NCI-H69 (cell line): ENCODE measurements at regions not wholly inside any gene's neighbourhood (a gene's known extent, or its start where the extent isn't known, plus 50 kb on each side); places are given as distances from the start of the nearest gene placed in this dataset.

Experiments
- DNase-seq: peaks from one replicate; lab custom pipeline; 2025; lab: John Stamatoyannopoulos, UW

DNA sequence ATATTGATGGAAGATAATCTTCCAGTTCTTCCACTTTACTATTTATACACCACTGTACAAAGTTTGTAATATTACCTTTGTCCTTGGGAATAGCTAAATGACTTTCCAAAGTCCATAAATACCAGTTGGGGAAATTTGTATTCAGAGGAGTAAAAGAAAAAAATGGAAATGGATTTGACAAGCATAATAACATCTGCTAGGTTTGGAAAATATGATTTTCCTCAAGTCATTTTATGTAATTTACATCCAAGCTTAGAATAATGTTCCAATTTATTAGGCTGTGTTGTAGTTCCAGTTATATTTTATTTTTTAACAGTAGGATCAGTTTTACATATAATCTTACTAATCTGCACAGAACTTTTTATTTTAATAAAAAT is 563.0 kb upstream of the PKDCC start:
- no peak for DNase-seq

DNA sequence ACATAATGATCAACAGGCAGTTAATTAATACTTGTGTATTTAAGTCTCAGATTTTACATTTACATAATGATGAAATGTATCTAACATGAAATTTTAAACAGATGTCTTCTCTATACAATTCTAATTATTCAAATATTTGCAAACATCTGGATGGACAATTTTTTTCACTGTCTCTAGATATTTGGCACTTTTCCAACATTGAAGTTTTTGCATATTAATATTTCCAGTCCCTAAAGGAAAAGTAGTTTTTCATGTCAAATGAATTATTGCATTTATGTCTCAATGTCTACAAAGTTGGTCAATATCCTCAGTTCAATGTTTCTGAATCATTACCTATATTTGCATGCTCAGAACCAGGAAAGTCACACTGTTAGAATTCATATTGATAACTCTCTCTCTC is 560.9 kb upstream of the PKDCC start:
- DNase-seq: no peak

DNA sequence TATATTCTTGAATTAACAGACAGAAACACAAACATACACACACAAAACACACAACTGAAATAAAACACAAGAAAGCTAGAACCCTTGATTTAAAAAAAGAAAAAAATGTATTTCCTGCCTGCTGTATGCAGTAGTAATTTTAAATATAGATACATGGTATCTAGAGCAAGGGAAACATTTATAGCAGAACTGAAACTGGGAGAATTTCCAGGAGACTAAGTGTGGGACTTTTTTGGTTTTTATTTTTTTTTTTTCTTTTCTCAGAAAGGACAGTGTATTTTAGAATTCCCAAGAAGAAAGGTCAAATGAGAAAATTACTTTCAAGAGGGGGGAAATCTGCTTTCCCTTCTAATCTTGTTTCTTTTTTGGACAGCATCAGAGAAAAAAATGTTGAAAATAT is 558.9 kb upstream of the PKDCC start:
- DNase-seq: no peak

DNA sequence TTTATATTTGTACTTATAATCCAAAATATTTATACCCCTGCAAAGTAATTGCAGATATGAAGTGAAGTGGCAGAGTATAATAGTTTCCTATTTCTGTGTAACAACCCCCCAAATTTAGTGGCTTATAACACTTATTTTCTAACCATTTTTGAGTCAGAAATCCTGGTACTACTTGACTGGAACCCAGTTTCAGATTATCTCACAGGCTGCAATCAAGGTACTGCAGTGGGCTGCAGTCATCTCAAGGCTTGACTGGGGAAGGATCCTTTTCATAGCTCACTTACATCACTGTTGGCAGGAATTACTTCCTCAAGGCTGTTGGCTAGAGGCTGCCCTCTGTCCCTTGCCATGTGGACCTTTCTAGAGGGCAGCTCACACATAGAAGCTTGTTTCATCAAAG is 558.2 kb upstream of the PKDCC start:
- no peak for DNase-seq

DNA sequence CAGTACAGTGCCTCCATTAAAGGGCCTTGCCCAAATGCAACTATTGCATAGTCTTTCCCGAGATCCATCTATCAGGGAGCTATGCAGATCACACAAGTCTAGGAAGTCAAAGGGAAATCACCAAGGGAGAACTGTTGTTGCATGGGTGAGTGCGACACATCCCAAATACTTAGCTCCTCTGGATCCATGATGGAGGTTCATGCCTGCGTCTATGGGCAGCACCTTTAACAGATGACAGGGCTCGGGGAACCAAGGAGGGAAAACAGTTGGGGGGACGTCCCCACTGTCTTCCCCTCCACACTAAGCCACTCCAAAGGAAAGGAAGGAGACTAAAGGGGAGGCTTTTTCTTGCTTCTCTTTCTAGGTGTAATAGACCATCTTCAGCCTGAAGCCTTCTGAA is 552.8 kb upstream of the PKDCC start:
- DNase-seq: peak; percentile 22

DNA sequence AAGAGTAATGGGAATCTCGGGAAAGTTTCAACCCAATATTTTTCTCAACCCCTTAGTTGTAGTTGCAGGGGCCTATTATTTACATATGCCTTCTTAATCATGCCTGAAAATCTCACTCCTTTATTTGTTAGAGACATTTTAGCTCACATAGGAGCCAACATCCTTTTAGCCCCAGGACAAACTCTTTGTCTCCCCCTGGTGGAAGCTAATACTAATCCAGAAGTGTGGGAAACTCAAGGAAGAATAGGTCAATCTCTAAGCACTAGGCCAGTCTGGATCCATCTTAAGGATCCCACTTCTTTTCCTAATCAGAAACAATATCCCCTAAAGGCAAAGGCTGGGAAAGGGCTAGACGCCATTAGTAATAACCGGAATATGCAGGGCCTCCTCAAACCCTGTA is 550.9 kb upstream of the PKDCC start:
- DNase-seq: no peak

DNA sequence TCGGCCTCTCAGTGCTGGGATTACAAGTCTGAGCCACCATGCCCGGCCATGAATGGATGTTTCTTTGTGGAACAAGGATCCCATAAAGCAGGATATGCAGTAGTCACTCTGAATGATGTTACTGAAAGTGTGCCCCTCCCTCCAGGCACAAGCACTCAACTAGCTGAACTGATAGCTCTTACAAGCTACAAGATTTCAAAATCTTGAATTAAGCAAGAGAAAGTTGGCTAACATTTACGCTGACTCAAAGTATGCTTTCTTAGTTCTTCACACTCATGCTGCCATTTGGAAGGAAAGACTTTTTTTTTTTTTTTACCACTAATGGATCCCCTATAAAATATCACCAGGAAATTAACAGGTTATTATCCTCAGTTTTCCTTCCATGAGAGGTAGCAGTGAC is 549.0 kb upstream of the PKDCC start:
- DNase-seq: no peak

DNA sequence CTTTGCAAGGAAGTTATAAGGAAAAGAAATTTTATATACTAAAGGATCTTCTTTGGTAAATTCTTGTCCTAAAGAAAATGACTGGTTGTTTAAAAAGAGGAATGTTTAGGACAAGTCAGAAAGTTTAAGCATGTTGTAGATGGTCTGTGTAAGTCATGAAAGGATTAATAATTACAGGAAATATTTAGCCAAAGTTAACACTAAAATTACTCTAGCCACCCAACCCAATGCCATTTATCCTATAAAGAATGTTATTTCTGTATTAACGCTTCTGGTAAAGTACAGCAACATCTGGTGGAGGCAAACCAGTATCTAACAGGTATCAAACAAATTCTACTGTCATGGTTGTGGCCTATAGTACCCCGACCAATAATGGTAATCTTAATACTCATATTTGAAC is 546.9 kb upstream of the PKDCC start:
- no peak for DNase-seq

DNA sequence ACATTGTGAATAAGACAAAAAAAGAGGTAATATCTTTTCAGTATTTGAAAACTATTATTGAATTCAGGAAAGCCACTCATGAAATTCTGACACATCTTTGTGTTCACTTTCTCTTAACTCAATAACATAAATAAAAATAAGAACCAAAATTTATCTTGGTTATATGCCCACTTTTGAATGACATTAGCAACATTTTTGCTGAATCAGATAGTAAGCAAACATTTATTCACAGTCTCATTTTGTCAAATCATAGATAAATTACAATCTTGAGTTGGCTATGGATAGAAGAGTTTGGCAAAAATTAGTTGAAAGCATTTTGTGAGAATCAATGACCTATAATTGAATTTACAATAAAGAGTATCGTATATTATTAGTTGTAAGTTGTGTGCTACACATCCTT is 545.1 kb upstream of the PKDCC start:
- DNase-seq: no peak

DNA sequence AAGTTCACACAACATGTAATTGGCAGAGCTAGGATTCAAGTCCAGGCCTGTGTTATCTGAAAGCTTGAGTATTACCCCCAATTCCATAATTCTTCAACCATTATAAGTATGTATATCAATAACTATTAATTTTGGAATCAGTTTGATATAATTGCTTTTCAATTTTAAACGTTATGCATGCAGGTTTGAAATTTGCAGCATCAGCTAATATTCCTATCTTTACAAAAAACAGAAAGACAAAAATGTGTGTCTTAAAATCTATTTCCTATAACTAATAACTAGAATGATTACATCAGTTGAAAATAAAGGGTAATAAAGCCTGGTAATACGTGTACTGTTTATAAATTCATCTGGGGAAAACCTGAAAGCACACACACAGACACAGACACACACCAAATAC is 543.3 kb upstream of the PKDCC start:
- DNase-seq: no peak

DNA sequence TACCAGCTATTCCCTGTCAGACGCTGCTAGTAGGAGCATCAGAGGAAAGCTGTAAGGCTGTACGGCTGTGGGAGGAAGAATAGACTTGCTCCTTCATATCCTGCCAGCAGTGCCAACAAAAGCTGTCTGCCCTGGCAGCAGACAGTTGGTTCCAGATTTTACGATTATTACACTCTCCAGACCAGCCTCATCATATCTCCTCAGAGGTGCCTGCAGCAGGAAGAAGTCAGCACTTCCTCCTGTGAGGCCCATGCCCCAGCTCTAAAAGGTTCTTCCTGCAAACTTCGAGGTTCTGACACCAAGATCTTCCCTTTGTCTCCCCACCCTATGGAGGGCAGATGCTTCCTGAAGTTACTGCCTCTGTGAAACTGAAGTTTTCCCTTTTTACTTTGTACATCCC is 537.7 kb upstream of the PKDCC start:
- peak; percentile 42 for DNase-seq

DNA sequence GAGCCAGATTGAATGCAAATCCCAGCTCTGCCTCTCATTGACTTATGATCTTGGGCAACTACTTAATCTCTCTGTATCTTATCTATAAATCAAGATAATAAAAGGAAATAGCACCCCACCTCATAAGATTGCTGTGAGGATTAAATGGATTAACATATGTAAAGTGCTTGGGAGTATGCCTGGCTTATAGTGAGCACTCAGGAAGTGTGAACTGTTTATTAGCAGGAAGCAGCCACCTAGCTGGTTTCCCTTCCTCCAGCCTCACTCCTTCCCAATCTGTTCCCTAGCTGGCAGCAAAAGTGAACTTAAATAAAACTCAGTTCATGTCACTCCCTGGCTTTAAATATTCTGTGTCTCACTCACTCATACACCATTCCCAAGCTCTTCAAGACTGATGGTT is 526.6 kb upstream of the PKDCC start:
- no peak for DNase-seq

DNA sequence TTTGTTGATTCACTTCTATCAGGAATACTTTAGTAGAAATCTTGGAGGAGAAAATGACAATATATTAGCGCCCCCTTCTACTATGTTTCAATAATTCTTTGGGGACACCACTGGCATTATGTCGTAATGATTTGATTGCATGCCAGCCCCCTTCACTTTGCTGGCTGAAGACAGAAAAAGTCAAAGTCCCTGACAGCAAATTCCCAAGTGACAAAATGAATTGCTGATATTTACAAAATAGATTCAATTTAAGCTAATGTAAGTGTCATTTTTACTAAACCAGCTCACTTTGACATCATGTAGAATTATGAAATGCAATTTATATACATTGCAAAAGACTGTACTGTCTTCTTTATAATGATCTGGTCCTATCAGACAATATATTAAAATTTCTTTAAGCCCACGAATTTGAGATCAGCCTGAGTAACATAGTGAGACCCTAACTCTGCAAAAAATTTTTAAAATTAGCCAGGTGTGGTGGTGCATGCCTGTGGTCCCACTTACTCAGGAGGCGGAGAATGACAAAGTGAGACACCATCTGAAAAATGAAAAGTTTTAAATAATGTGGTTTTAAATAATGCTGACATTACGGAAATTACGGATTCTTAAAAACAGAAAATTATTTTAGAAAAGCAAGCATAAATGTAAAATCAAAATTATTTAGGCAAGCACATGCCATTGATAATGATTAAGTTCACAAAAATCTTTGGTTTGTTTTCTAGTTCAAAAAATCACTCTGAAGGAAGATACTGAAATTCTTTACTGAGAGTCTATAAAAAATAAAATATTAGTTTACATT is 520.1 kb upstream of the PKDCC start:
- no peak for DNase-seq

DNA sequence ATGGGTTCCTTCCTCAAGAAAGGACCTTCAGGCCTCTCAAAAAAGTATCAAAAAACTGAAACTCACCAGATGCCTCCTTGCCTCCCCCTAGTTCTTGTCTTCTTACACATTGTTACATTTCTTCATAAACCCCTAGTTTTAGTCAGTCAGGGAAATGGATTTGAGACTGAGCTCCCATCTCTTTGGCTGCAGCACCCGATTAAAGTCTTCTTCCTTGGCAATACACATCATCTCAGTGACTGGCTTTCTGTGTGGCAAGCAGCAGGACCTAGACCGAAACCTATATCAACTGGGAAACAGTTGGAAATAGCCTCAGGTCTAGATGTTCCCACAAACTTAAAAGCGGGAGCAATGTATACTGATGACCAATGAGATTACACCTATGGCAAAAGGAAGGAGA is 512.2 kb upstream of the PKDCC start:
- no peak for DNase-seq

DNA sequence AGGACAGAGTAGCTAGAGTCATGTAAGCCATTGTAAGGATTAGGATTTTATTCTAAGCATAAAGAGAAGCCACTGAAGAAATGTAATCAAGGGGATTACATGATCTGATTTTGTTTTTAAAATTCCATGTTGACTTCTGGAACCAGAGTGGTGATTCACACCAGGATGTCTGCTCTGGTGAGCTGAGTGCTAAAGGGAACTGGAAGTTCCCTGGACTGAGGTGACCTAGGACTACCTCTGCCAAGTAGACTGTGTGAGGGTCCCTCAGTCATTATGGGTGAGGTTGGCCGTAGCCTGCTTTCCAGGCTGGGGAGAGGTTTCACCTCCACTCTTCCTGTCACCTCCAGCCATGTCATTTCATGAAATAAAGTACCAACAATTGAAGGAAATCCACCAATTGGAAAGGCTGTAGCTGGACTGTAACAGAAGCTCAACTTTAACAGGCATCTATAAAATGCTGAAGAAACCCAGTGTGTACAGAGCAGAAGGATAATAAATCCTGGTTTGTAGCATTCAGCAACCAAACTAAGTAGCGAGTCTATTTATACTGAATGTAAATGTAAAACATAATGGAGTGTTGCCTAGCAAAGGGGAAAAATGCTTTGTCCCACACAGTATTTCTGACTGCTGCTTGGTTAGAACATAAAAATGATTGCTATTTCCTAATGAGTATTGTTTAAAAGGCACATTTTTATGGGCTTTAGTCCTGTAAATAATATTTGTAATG is 507.4 kb upstream of the PKDCC start:
- DNase-seq: no peak

DNA sequence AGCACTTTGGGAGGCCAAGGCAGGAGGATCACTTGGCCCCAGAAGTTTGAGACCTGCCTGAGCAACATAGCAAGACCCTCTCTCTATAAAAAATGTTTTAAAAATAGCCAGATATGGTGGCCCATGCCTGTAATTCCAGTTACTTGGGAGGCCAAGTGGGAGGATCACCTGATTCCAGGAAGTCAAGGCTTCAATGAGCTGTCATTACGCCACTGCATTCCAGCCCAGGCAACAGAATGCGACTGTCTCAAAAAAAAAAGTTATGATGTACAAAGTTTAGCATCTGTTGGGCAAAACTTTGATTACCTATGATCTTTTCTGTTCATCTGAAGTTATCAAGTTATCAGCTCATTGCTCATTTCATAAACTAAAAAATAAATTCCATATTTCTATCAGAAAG is 504.1 kb upstream of the PKDCC start:
- DNase-seq: no peak

DNA sequence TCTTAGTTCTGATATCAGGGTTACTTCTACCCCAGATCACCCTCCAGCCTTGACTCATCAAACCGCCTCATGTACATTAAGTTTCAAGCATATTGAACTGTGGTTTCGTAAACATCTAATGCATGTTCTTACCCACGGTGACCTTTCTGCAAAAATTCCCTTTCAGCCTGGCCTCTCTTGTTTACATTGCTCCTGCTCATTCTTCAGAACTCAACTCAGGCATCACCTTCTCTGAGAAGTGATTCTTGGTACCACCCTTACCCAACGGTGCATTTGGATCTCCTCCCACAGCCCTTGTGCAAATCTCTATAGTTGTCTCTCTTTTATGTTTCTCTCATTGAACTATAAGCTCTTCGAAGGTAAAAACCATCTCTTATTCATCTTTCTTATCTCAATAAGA is 503.1 kb upstream of the PKDCC start:
- no peak for DNase-seq

DNA sequence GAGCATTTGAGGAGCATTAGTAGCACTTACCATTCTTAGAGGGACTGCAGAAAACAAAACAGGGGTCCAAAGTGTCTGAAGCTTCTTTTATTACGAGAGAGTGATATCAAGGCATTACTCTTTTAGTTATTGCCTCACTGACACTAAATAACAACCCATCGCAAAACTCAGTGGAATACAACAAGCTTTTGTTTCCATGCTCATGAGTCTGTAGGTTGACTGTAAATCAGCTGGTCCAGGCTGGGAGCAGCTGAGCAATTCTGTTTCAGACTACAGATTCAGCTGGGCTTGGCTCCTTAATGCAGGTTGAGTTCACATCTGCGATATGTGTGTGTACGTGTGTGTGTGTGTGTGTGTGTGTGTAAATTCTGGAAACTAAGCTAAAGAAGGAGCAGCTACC is 501.8 kb upstream of the PKDCC start:
- no peak for DNase-seq

DNA sequence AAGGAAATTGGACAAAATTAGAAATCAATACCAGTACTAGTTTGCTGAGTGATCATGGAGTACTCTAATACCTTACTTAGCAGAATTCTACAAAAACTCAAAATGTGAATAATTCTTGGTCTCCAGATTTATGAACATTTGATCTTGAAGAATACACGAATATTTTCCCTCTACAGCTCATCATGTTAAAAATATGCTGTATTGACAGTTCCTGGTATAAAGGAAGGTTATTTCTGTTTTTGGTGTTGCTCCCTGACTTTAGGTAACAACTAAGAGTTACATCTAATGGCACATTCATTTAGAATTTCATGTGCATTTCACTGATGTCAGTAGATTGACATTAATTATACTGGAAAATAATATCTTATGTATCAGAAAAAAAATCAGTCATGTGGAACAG is 479.2 kb upstream of the PKDCC start:
- no peak for DNase-seq

DNA sequence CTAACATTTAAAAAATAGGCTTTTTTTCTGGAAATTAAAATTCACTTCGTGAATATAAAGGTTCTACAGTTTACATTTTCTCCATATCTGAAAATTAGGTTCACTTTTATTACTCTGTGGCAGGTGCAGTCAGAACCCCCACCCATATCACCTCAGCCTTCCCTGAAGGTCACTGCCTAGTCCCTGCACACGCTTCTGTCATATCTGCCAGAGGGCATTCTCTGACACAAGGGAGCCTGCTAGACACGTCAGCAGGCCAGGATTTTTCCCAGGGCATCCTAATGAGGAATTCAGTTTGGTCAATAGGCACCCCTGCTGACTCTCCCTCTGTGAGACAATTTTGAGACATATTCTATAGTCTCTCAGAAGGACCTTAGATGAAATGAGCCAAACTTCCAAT is 475.7 kb upstream of the PKDCC start:
- peak; percentile 8 for DNase-seq

DNA sequence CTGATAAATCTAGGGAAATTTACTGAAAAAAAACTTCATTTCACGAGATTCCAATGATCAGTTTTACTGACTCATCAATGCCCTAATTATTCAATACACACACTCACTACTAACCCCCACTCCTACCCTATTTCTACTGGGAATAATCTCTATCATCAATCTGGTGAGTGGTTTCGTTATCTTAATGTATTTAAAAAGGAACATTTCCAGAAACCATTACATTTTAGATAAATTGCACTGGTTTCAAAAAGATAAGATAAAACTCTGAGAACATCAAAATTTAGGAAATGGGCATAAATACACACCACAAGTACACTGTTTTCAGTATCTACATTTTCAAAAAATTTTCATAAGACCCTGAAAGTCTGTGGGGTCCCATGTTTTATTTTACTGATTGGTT is 471.4 kb upstream of the PKDCC start:
- no peak for DNase-seq

DNA sequence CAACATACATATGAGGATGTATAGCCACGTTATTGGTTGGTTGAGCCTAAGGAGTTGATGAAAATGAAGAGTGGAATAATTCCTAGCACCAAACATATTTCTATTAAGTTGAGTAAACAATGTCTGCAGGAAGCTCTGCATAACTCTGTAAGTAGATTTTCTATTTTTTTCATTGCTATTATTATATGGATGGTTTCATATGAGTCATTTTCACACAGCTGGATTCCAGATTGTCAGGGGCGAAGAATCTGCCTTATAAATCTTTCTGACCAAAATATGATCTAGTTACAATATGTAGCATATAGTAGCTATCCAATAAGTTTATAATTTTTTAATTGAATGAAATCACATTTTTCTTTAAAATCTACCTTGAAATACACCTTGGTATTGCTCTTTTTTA is 468.0 kb upstream of the PKDCC start:
- DNase-seq: no peak

DNA sequence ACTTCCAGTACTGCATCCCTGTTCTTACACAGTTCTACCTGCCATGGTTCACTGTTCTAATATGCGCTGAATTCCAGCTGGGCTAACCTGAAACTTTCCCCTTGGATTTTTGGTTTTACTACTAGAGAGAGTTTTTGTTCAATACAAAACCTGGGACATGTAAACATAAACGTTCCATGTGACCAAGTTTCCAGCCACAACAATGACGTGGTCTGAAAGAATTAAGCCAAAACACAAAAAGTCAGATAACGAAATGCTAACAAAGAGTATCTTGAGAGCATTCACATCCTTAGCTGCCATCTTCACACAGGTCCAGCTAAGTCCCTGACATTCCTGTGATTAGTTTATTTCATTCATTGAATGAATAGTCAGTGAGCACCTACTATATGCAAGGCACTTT is 467.0 kb upstream of the PKDCC start:
- no peak for DNase-seq

DNA sequence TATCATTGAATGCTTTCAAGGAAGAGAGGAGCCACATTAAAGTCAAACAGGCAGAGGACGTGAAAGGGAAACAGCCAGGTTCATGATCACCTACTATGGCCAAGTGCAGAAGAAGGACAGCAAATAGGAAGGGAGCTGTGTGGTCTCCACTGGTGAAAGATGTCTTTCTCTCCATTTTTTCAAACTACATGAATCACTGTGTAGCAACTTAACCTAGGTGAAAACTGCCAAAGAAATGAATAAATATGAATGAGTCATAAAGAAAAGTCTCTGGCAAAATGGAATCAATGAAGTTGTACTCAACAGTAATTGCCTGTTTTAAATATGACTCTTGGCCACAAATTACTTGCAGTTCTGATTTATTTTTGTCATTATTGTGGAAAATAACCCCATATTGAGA is 452.6 kb upstream of the PKDCC start:
- no peak for DNase-seq
